NCI-H146 (cell line): ENCODE measurements at regions not wholly inside any gene's neighbourhood (a gene's known extent, or its start where the extent isn't known, plus 50 kb on each side); places are given as distances from the start of the nearest gene placed in this dataset.

ENCODE experiments used
- DNase-seq: peaks from one replicate; lab custom pipeline; 2025; lab: John Stamatoyannopoulos, UW

GRCh38 chr2:104158191-104158590 is 695.7 kb upstream of the POU3F3 start:
- DNase-seq: no peak

GRCh38 chr2:104163611-104164130 is 690.2 kb upstream of the POU3F3 start:
- DNase-seq: no peak

- no peak for DNase-seq
These were observed 689.1 kb upstream of the POU3F3 start for GRCh38 chr2:104164721-104165252.

GRCh38 chr2:104177179-104177578 is 676.7 kb upstream of the POU3F3 start:
- DNase-seq: no peak

- no peak for DNase-seq
These were observed 674.3 kb upstream of the POU3F3 start for GRCh38 chr2:104179644-104180043.

GRCh38 chr2:104200533-104201168 is 653.3 kb upstream of the POU3F3 start:
- no peak for DNase-seq

GRCh38 chr2:104213758-104214157 is 640.2 kb upstream of the POU3F3 start:
- DNase-seq: no peak

- DNase-seq: no peak
These were observed 638.4 kb upstream of the POU3F3 start for GRCh38 chr2:104215269-104216161.

- DNase-seq: no peak
These were observed 620.3 kb upstream of the POU3F3 start for GRCh38 chr2:104233591-104233990.

GRCh38 chr2:104236491-104236890 is 617.4 kb upstream of the POU3F3 start:
- no peak for DNase-seq

GRCh38 chr2:104240984-104241383 is 612.9 kb upstream of the POU3F3 start:
- DNase-seq: no peak

GRCh38 chr2:104249629-104250028 is 604.3 kb upstream of the POU3F3 start:
- DNase-seq: no peak

- no peak for DNase-seq
These were observed 603.3 kb upstream of the POU3F3 start for GRCh38 chr2:104250635-104251034.

GRCh38 chr2:104254017-104254416 is 599.9 kb upstream of the POU3F3 start:
- DNase-seq: no peak

GRCh38 chr2:104262714-104263113 is 591.2 kb upstream of the POU3F3 start:
- no peak for DNase-seq

- no peak for DNase-seq
These were observed 574.3 kb upstream of the POU3F3 start for GRCh38 chr2:104279646-104280045.

- DNase-seq: no peak
These were observed 573.7 kb upstream of the POU3F3 start for GRCh38 chr2:104280216-104280615.

- no peak for DNase-seq
These were observed 567.1 kb upstream of the POU3F3 start for GRCh38 chr2:104286841-104287240.

GRCh38 chr2:104289651-104290565 is 564.0 kb upstream of the POU3F3 start:
- DNase-seq: no peak

- no peak for DNase-seq
These were observed 563.4 kb upstream of the POU3F3 start for GRCh38 chr2:104290566-104290891.

- no peak for DNase-seq
These were observed 541.2 kb upstream of the POU3F3 start for GRCh38 chr2:104312684-104313083.
